GM21717 (cell line): ENCODE measurements at regions not wholly inside any gene's neighbourhood (a gene's known extent, or its start where the extent isn't known, plus 50 kb on each side); places are given as distances from the start of the nearest gene placed in this dataset.
"Not testable (repeated sequence)": the region's sequence is repeated elsewhere in the genome, so short reads cannot be mapped to it uniquely, and the experiment has no call there.

Source experiments
- ATAC-seq: cut with Tn5 transposase; IDR thresholded peaks from one replicate; pipeline ENCODE4 v1.9.1; 2021; ENCODE audit warnings: mild to moderate bottlenecking, moderate library complexity; ENCODE audit not compliant: unreplicated experiment

DNA sequence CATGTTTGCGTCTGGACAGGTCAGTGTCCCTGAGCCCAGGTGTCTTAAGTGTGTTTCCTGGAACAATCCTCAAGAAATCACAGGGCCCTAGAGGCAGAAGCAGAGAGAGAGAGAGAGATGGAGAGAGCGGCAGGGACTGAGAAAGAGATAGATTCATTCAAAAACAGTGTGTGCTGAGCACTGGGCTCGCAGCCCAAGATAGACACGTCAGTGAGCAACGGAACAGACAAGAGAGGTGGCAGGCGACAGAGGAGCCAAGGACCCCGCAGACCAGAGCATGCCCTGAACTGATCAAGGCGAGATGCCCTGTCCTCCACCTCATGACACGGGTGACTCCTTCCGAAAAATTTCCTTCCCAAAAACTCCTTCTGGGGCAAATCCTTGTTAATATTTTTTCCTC is 362.0 kb upstream of the SULF2 start:
- ATAC-seq, result no peak

DNA sequence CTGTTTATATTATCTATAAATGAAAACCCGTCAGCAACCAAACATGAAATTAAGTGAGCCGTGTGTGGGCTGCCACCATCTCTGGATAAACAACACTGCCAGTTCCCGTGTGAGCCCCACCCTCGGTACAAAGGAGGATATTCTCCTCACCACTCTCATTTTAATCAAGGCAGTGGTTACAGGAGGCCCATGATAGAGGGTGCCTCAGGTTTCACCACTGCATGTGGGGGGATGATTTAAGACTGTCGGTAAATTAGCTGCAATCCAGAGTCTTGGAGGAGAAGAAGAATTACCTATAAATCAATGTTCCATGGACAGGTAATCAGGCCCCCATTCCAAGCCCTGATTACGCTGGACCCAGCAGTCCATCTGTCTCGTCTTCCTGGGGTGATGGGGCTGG is 361.6 kb upstream of the SULF2 start:
- no peak for ATAC-seq

DNA sequence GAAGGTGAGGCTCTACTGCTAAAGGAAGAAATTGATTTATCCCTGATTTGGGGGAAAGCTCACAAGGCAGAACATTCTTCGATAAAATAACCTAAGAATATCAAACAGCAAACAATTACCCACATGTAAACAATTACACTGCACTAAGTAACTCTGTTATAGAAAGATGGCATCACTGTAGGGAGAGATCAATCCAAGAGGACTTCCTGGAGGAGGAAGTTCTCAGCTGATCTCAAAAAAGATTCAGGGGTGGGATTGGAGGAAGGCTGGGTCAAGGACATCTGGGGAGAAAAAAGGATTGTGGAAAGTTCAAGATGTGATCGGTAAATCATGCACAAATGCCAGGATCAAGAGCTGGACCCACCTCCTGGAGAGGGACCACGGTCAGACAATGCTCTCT is 361.0 kb upstream of the SULF2 start:
- no peak for ATAC-seq

DNA sequence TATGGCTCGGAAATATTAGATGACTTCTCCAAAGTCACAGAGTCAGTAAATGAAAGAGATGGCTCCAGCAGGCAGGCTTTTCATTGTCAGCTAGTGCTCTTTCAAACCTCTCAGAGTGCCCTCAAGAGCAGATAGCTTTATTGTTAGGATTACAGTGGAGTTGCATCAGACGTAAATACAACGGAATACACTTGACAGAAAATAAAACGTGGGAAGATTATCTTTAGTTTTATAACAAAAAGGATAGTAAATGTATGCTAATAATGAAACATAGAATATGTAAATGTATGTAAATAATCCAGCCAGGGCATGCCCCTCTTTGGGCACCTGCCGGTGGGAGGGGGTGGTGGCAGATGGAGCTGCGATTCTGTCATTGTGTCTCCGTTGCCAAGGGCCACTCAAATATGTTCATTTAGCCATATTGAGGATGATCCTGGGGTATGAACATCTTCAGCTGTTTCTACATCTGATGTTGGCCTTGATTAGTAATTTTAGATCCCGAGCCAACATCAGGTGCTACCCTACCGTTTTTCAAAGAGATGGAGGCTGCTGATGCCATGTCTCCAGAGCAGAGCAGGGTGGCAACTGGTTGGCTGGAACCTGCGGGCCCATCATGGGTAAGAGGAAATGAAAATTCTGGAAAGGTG is 358.3 kb upstream of the SULF2 start:
- ATAC-seq, result no peak

DNA sequence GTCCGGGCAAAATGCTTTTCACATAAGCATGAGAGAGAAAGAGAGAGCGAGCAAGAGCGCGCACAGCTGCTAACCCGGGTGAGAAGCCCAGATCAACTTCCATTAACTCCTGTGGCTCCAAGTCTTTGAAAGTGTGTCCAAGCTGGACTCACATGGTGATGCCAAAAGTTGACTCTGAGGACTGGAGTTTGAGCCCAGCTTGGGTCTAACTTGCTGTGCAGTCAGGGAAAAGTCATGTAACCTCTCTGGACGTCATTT is 357.2 kb upstream of the SULF2 start:
- no peak for ATAC-seq

GRCh38 chr20:48141660-48142515 is 356.6 kb upstream of the SULF2 start:
- ATAC-seq, result no peak

DNA sequence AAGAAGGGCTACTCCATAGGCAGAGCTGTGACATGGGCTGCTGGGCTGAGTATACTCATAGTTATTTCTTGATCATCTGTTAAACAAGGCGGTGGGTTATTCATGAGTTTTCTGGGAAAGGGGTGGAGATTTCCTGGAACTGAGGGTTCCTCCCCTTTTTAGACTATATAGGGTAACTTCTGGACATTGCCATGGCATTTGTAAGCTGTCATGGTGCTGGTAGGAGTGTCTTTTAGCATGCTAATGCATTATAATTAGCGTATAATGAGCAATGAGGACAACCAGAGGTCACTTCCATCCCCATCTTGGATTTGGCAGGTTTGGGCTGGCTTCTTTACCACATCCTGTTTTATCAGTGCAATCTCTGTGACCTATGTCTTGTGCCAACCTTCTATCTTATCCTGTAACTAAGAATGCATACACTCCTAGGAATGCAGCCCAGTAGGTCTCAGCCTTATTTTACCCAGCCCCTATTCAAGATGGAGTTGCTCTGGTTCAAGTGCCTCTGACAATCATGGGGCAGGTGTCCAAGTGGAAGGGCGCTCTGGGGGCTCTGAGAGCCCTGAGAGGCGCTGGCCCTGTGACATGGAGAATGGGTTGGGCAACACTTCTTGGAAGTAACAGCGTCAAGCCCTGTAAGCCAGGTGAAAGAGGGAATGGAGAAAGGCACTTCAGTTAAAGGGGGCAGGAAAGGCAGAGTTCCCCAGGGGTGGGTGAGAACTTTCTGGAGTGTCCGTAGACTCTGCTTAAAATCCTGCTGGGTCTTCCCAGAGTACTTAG is 354.2 kb upstream of the SULF2 start:
- ATAC-seq, result no peak

DNA sequence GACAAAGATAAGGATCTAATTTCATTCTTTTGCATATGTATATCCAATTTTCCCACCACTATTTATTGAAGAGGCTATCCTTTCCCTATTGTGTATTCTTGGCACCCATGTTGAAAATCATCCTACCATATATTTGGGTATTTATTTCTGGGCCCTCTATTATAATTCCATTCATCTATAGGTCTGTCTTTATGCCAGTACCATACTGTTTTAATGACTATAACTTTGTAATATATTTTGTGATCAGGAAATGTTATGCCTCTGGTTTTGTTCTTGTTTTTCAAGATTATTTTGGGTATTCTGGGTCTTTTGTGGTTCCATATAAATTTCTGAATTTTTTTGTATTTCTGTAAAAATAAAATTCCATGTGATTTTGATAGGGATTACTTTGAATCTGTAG is 347.6 kb upstream of the SULF2 start:
- ATAC-seq, result no peak

DNA sequence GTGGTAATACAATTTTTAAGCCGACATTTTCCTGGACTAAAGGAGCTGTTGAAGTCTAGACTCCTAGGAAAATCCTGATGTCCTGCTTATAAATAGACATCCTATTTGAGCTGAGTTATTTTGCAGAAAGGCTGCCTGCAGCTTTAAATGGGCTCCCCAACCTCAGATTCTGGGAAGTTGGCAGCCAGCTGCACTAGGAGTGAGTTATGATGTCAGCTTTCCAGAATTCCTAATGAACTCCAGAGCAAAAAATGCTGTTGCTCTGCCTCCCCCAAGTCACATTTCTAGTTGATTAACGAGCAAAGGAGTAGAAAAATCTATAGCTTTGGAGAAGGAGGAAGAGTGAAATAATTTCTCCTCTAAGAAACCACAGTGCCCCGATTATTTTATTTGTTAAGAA is 346.3 kb upstream of the SULF2 start:
- no peak for ATAC-seq

DNA sequence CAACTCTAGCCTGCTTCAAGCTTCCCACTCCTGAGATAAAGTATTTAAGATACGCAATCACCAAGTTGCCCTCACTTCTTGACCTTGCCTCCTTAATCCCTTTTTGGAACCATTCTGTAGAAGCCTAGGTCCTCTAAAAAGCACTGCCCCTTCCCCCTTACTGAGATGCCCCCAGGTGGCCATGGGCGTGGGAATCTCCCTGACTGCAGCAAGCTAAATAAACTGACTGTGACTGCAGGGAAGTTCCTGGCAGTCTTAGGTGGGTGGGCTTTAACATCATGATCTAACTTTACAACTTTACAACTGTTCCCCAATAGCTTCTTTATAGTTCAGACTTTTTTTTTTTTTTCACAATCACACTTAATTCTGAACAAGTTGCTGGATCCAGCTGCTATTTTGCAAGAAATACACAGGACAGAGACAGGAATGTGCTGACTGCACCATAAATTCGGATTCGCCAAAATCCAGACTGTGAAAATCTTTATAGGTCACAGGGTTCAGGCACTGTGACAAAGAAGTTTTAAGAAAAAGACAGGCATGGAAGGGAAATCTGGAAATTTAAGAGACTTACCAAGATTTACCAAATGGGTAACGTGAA is 344.2 kb upstream of the SULF2 start:
- ATAC-seq, result no peak

- ATAC-seq, result no peak
Observed at GRCh38 chr20:48128436-48128835, 343.2 kb upstream of the SULF2 start.

DNA sequence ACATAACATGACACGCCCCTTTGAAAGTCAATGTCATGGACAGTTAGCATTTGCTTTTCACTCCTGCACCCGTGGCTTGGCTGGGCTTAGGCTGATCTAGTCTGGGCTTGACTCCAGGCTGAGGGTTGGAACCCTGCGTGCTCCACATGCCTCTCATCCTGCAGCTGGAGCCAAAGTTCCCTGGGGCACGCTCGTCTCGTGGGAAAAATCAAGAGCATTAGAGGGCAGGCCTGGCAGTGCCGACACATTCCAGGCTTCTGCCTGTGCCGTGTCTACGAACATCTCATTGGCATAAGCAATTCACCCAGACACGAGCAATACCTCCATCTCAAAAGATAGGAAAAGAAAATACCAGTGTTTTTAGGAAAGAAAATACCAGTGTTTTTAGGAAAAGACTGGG is 342.7 kb upstream of the SULF2 start:
- ATAC-seq, result not testable (repeated sequence)

DNA sequence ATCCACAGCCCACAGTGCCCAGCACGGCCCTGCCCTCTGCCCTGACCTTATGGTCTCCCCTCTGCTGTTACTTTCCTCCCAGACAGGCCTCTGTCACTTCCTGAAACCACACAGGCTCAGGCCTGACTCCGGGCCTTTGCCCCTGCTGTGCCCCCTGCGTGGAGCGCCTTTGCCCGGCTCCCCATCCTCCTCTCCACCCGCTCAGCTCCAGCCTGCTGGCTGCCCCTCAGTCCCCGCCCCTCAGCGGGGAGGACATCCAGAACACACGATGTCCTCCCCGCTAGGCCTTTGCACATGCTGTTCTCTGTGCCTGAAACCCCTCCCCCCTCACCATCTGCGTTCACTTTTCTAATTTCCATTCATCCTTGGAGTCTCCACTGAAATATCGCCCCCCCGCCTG is 341.9 kb upstream of the SULF2 start:
- ATAC-seq, result not testable (repeated sequence)

DNA sequence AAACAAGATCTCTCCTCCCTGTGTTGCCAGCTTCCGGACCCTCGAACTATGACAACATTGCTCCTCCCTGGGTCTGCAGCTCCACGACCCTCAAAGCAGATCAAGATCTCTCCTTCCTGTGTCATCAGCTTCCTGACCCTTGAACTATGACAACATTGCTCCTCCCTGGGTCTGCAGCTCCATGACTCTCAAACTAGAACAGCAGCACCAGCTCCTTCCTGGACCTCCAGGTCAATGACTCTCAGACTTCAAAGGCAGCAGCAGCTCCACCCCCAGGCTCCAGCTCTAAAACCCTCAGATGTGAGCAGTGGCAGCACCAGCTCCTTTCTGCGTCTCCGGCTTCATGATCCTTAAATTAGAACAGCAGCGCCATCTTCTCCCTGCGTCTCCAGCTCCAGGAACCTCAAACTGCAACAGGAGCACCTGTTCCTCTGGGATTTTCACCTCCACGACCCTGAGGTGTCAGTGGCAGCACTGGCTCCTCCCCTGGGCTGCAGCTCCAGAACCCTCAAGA is 341.0 kb upstream of the SULF2 start:
- ATAC-seq, result no peak

GRCh38 chr20:48124960-48125359 is 339.7 kb upstream of the SULF2 start:
- no peak for ATAC-seq

GRCh38 chr20:48124181-48124782 is 339.0 kb upstream of the SULF2 start:
- no peak for ATAC-seq

- ATAC-seq, result no peak
Observed at GRCh38 chr20:48120120-48120519, 334.8 kb upstream of the SULF2 start.

GRCh38 chr20:48119389-48119788 is 334.1 kb upstream of the SULF2 start:
- not testable (repeated sequence) for ATAC-seq

DNA sequence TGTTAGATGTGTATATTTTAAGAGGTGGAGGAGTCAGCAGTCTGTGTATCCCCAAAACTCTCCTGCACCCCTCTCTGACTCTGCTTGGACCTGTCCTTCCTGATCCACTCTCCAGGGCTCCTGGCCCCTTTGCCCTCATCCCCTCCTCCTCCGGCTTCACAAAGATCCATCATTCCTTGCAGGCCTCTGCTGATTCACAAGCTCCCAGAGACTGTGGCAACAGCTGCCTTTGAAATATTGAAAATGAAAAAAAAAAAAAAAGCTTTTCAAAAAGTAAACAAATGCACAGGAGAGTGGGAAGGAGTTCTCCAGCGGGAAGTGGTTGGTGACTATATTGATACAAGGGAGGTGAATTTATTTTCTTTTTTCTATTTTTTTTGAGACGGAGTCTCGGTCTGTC is 330.2 kb upstream of the SULF2 start:
- no peak for ATAC-seq

- no peak for ATAC-seq
Observed at GRCh38 chr20:48107560-48107959, 322.3 kb upstream of the SULF2 start.

DNA sequence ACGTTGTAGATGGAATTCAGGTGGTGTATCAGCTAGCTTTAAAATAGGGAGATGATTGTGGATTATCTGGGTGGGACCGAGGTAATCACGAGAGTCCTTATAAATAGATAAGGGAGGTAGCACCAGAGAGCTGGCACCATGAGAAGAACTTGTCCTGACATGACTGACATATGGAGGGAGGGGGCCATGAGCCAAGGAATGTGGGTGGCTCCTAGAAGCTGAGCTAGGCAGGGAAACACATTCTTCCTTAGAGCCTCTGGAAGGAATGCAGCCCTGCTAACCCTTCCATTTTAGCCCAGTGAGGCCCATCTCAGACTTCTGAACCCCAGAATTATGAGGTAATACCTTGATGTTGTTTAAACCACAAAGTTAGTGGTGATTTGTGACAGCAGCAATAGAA is 321.1 kb upstream of the SULF2 start:
- no peak for ATAC-seq
